ENCODE measurements at regions not wholly inside any gene's neighbourhood (a gene's known extent, or its start where the extent isn't known, plus 50 kb on each side); places are given as distances from the start of the nearest gene placed in this dataset.

DNA sequence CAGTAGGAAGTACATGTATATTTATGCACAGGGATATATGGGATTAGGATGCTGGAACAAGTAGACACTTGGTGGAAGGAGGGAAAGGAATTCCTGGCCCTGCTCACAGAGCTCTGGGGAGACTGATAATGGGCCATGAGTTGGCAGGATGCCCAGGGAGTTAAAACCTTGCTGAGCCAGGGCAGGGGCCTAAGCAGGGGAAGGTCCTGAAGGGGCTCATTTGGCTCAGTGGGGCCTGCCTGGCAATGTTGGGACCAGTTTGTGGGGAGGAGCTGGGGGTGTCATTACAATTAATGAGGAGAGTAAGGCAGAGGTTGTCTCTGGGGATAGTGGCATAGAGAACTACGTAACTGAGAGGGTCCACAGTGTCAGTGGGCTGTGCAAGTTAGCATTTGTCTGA is 124.2 kb upstream of the ADPGK start:
- no peak overlapping the region for H3K4me3 ChIP-seq (ENCODE audit: extremely low read depth, insufficient read depth, low read length, poor library complexity, severe bottlenecking)
- no peak overlapping the region for H3K27ac ChIP-seq (ENCODE audit: low read depth, low read length, severe bottlenecking)
- no peaks in the 10 kb centered on the region for H3K36me3 ChIP-seq (ENCODE audit: control insufficient read depth, insufficient read depth, low read length)
- WGBS, 2 experiments (ENCODE audit: insufficient coverage in 2 of 2) = 100% methylated on average over 1 of the region's 1 CpG
- no peaks in the 10 kb centered on the region for H3K9me3 ChIP-seq (ENCODE audit: control insufficient read depth, low read length)
- peaks cover 2% of the 10 kb centered on the region for H3K4me1 ChIP-seq (ENCODE audit: control insufficient read depth, insufficient read depth, low read length, poor library complexity, severe bottlenecking)

DNA sequence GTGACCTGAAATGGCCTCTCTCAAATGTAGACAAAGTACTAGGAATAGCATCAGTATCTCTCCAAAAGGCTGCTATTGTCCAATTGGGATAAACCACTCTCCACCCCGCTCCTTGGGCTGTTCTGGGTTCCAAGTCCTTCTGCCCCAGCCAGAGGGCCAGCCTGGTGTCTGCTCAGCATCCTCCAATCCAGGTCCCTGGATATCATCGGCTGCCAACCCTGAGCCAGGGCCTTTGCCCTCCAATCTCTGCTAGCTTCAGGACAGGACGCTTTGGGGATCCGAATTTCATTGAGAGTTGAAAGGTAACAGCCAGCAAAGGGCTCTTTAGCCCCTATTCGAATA is 119.3 kb upstream of the ADPGK start:
- Histone ChIP-seq H3K27ac (ENCODE audit: low read depth, low read length, severe bottlenecking) (no peak overlapping the region), H3K4me1 (ENCODE audit: control insufficient read depth, insufficient read depth, low read length, poor library complexity, severe bottlenecking) (peaks cover 5% of the 10 kb centered on the region), H3K9me3 (ENCODE audit: control insufficient read depth, low read length) (no peaks in the 10 kb centered on the region), H3K36me3 (ENCODE audit: control insufficient read depth, insufficient read depth, low read length) (no peaks in the 10 kb centered on the region), H3K4me3 (ENCODE audit: extremely low read depth, insufficient read depth, low read length, poor library complexity, severe bottlenecking) (no peak overlapping the region)
- WGBS, 2 experiments (ENCODE audit: insufficient coverage in 2 of 2) = 84 to 94% methylated on average over 3 to 5 of the region's 5 CpGs

GRCh38 chr15:72902245-72902918 is 118.8 kb upstream of the ADPGK start:
- WGBS, 2 experiments (ENCODE audit: insufficient coverage in 2 of 2) = 86 to 87% methylated on average over 11 to 12 of the region's 15 CpGs
- H3K36me3 ChIP-seq (ENCODE audit: control insufficient read depth, insufficient read depth, low read length) = no peaks in the 10 kb centered on the region
- H3K4me1 ChIP-seq (ENCODE audit: control insufficient read depth, insufficient read depth, low read length, poor library complexity, severe bottlenecking) = peaks cover 5% of the 10 kb centered on the region
- H3K4me3 ChIP-seq (ENCODE audit: extremely low read depth, insufficient read depth, low read length, poor library complexity, severe bottlenecking) = no peak overlapping the region
- H3K27ac ChIP-seq (ENCODE audit: low read depth, low read length, severe bottlenecking) = no peak overlapping the region
- no peaks in the 10 kb centered on the region for H3K9me3 ChIP-seq (ENCODE audit: control insufficient read depth, low read length)

DNA sequence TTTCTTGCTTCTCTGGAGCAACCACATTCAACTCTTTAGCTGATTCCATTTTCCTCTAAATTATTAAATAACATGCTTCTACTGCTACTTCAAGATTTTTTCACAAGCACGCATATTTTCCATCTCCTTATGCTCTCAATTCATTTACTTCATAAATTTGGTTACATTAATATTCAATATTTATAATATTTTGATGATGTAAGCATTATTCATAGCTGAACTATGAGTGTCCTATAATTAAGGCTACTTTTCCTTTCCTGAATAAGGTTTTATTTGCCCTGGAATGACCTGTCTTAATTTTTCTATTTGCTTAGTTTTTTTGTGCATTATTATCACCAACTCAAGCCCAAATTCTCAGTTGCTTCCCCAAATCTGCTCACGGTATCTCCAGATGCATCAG is 109.4 kb upstream of the ADPGK start:
- Histone ChIP-seq H3K36me3 (ENCODE audit: control insufficient read depth, insufficient read depth, low read length) (no peaks in the 10 kb centered on the region), H3K9me3 (ENCODE audit: control insufficient read depth, low read length) (no peaks in the 10 kb centered on the region), H3K4me3 (ENCODE audit: extremely low read depth, insufficient read depth, low read length, poor library complexity, severe bottlenecking) (no peak overlapping the region), H3K4me1 (ENCODE audit: control insufficient read depth, insufficient read depth, low read length, poor library complexity, severe bottlenecking) (no peaks in the 10 kb centered on the region), H3K27ac (ENCODE audit: low read depth, low read length, severe bottlenecking) (no peak overlapping the region)
- WGBS, 2 experiments (ENCODE audit: insufficient coverage in 2 of 2) = 60 to 100% methylated on average over 1 of the region's 2 CpGs

GRCh38 chr15:72890043-72890442 is 106.5 kb upstream of the ADPGK start:
- H3K9me3 ChIP-seq (ENCODE audit: control insufficient read depth, low read length) = no peaks in the 10 kb centered on the region
- no peak overlapping the region for H3K27ac ChIP-seq (ENCODE audit: low read depth, low read length, severe bottlenecking)
- 80 to 86% methylated on average over 10 to 11 of the region's 12 CpGs for WGBS, 2 experiments (ENCODE audit: insufficient coverage in 2 of 2)
- no peaks in the 10 kb centered on the region for H3K36me3 ChIP-seq (ENCODE audit: control insufficient read depth, insufficient read depth, low read length)
- H3K4me1 ChIP-seq (ENCODE audit: control insufficient read depth, insufficient read depth, low read length, poor library complexity, severe bottlenecking) = no peaks in the 10 kb centered on the region
- no peak overlapping the region for H3K4me3 ChIP-seq (ENCODE audit: extremely low read depth, insufficient read depth, low read length, poor library complexity, severe bottlenecking)

GRCh38 chr15:72889545-72889944 is 106.0 kb upstream of the ADPGK start:
- no peaks in the 10 kb centered on the region for H3K36me3 ChIP-seq (ENCODE audit: control insufficient read depth, insufficient read depth, low read length)
- WGBS, 2 experiments (ENCODE audit: insufficient coverage in 2 of 2) = 87 to 95% methylated on average over 3 of the region's 5 CpGs
- H3K9me3 ChIP-seq (ENCODE audit: control insufficient read depth, low read length) = no peaks in the 10 kb centered on the region
- H3K4me1 ChIP-seq (ENCODE audit: control insufficient read depth, insufficient read depth, low read length, poor library complexity, severe bottlenecking) = no peaks in the 10 kb centered on the region
- H3K27ac ChIP-seq (ENCODE audit: low read depth, low read length, severe bottlenecking) = no peak overlapping the region
- H3K4me3 ChIP-seq (ENCODE audit: extremely low read depth, insufficient read depth, low read length, poor library complexity, severe bottlenecking) = no peak overlapping the region

GRCh38 chr15:72888811-72889210 is 105.3 kb upstream of the ADPGK start:
- no peaks in the 10 kb centered on the region for H3K9me3 ChIP-seq (ENCODE audit: control insufficient read depth, low read length)
- H3K27ac ChIP-seq (ENCODE audit: low read depth, low read length, severe bottlenecking) = no peak overlapping the region
- no peaks in the 10 kb centered on the region for H3K36me3 ChIP-seq (ENCODE audit: control insufficient read depth, insufficient read depth, low read length)
- no peak overlapping the region for H3K4me3 ChIP-seq (ENCODE audit: extremely low read depth, insufficient read depth, low read length, poor library complexity, severe bottlenecking)
- H3K4me1 ChIP-seq (ENCODE audit: control insufficient read depth, insufficient read depth, low read length, poor library complexity, severe bottlenecking) = no peaks in the 10 kb centered on the region
- 86 to 93% methylated on average over 6 of the region's 7 CpGs for WGBS, 2 experiments (ENCODE audit: insufficient coverage in 2 of 2)

DNA sequence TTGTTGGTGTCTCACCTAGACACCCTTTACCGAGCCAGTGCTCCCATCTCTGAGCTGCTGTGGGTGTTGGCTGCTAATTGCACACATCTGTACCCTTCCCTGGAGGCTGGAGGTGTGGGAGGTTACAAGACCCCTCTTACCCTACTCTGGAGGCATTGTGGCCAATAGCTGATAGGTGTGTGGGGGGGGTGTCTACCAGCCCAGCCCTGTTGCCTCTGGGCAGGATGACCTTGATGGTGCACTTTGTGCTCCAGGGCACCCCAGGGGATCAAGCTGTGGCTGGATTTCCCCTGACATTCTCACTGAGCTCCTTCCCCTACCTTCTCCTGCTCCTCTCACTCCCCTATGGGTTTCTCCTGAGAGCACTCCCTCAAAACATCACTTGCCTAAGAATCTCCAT is 104.7 kb upstream of the ADPGK start:
- H3K9me3 ChIP-seq (ENCODE audit: control insufficient read depth, low read length) = no peaks in the 10 kb centered on the region
- 100% methylated on average over 1 of the region's 1 CpG; no CpG with 5 or more reads in 1 of the 2 experiments for WGBS, 2 experiments (ENCODE audit: insufficient coverage in 2 of 2)
- H3K4me3 ChIP-seq (ENCODE audit: extremely low read depth, insufficient read depth, low read length, poor library complexity, severe bottlenecking) = no peak overlapping the region
- H3K4me1 ChIP-seq (ENCODE audit: control insufficient read depth, insufficient read depth, low read length, poor library complexity, severe bottlenecking) = no peaks in the 10 kb centered on the region
- H3K27ac ChIP-seq (ENCODE audit: low read depth, low read length, severe bottlenecking) = no peak overlapping the region
- H3K36me3 ChIP-seq (ENCODE audit: control insufficient read depth, insufficient read depth, low read length) = no peaks in the 10 kb centered on the region

DNA sequence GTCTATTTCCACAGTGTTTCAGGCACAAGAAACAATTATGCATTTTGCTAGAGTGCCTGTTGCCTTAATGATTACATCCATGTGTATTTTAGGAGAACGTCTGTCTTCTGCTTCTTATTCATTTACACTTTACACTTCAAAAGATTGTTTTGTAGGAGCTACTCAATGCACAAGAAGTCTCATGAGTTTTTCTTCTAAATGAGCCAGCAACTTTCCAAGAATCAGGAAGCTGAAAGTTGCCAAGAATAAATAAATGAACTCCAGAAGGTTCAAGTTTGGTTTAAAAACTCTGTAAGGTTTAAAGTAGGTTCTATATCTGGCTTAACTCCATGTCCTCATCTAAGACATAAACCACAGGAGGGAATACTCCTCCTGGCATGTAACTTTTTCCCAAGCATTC is 103.8 kb upstream of the ADPGK start:
- Histone ChIP-seq H3K9me3 (ENCODE audit: control insufficient read depth, low read length) (no peaks in the 10 kb centered on the region), H3K4me1 (ENCODE audit: control insufficient read depth, insufficient read depth, low read length, poor library complexity, severe bottlenecking) (no peaks in the 10 kb centered on the region), H3K4me3 (ENCODE audit: extremely low read depth, insufficient read depth, low read length, poor library complexity, severe bottlenecking) (no peak overlapping the region), H3K36me3 (ENCODE audit: control insufficient read depth, insufficient read depth, low read length) (no peaks in the 10 kb centered on the region), H3K27ac (ENCODE audit: low read depth, low read length, severe bottlenecking) (no peak overlapping the region)
- no CpG with 5 or more reads among the region's 1 CpG for WGBS, 2 experiments (ENCODE audit: insufficient coverage in 2 of 2)

- H3K4me3 ChIP-seq (ENCODE audit: extremely low read depth, insufficient read depth, low read length, poor library complexity, severe bottlenecking) = no peak overlapping the region
- H3K36me3 ChIP-seq (ENCODE audit: control insufficient read depth, insufficient read depth, low read length) = no peaks in the 10 kb centered on the region
- WGBS, 2 experiments (ENCODE audit: insufficient coverage in 2 of 2) = 93 to 95% methylated on average over 6 of the region's 7 CpGs
- H3K27ac ChIP-seq (ENCODE audit: low read depth, low read length, severe bottlenecking) = no peak overlapping the region
- no peaks in the 10 kb centered on the region for H3K4me1 ChIP-seq (ENCODE audit: control insufficient read depth, insufficient read depth, low read length, poor library complexity, severe bottlenecking)
- no peaks in the 10 kb centered on the region for H3K9me3 ChIP-seq (ENCODE audit: control insufficient read depth, low read length)
Observed at GRCh38 chr15:72884311-72884710, 100.8 kb upstream of the ADPGK start.

- H3K27ac ChIP-seq (ENCODE audit: low read depth, low read length, severe bottlenecking) = no peak overlapping the region
- peaks cover 5% of the 10 kb centered on the region for H3K9me3 ChIP-seq (ENCODE audit: control insufficient read depth, low read length)
- no peak overlapping the region for H3K4me3 ChIP-seq (ENCODE audit: extremely low read depth, insufficient read depth, low read length, poor library complexity, severe bottlenecking)
- H3K36me3 ChIP-seq (ENCODE audit: control insufficient read depth, insufficient read depth, low read length) = no peaks in the 10 kb centered on the region
- 83 to 89% methylated on average over 10 of the region's 12 CpGs for WGBS, 2 experiments (ENCODE audit: insufficient coverage in 2 of 2)
- H3K4me1 ChIP-seq (ENCODE audit: control insufficient read depth, insufficient read depth, low read length, poor library complexity, severe bottlenecking) = no peaks in the 10 kb centered on the region
Observed at GRCh38 chr15:72873379-72874233, 90.0 kb upstream of the ADPGK start.

Measured in mesodermal cell (in vitro differentiated cells).